HepG2 (cell line): ENCODE measurements at regions not wholly inside any gene's neighbourhood (a gene's known extent, or its start where the extent isn't known, plus 50 kb on each side); places are given as distances from the start of the nearest gene placed in this dataset.

Source experiments
- AGO1 ChIP-seq: fragments of 200-400 bp; formaldehyde crosslinking; IDR thresholded peaks from 2 replicates; pipeline ENCODE4 v1.6.1; 2017; ENCODE audit warnings: mild to moderate bottlenecking, low read depth, low read length, moderate library complexity; ENCODE audit not compliant: poor library complexity, severe bottlenecking
- ATF4 ChIP-seq, 2 experiments: fragments of 450-650 bp in 1 of 2; sonication (generic) in 1 of 2; formaldehyde crosslinking; IDR thresholded peaks; 2 replicates each; pipeline versions ENCODE4 v1.5.0 to v1.8.0; 2020 to 2022; ENCODE audit warnings: mild to moderate bottlenecking in 1 of 2, missing genetic modification reagents in 1 of 2
- CCAR2 ChIP-seq: fragments of 200-400 bp; formaldehyde crosslinking; optimal IDR thresholded peaks from 2 replicates; pipeline ENCODE3; 2018; ENCODE audit warnings: low read depth, mild to moderate bottlenecking, low read length, moderate library complexity
- DR1 ChIP-seq: sonication (generic); formaldehyde crosslinking; IDR thresholded peaks from 2 replicates; pipeline ENCODE4 v1.8.0; 2021; ENCODE audit warnings: mild to moderate bottlenecking, missing genetic modification reagents, inconsistent platforms
- FOXA3 ChIP-seq: IDR thresholded peaks from 2 replicates; pipeline ENCODE4 v1.6.1; 2016; ENCODE audit warnings: missing genetic modification reagents, missing compliant biosample characterization
- HNRNPL ChIP-seq: fragments of 200-400 bp; formaldehyde crosslinking; IDR thresholded peaks from 2 replicates; pipeline ENCODE4 v1.6.1; 2017; ENCODE audit warnings: mild to moderate bottlenecking, low read depth, low read length
- KLF9 ChIP-seq: IDR thresholded peaks from 2 replicates; pipeline ENCODE4 v1.6.1; 2016; ENCODE audit warnings: low read depth
- MYPOP ChIP-seq: sonication (generic); formaldehyde crosslinking; IDR thresholded peaks from 2 replicates; pipeline ENCODE4 v1.8.1; 2023; ENCODE audit warnings: mild to moderate bottlenecking, moderate library complexity, missing genetic modification reagents
- NBN ChIP-seq: fragments of 450-650 bp; conservative IDR thresholded peaks from 2 replicates; pipeline ENCODE4 v1.6.1; 2017
- NFE2 ChIP-seq: sonication (generic); formaldehyde crosslinking; IDR thresholded peaks from 2 replicates; pipeline ENCODE4 v1.4.0; 2020; ENCODE audit warnings: missing genetic modification reagents
- NFKBIZ ChIP-seq: IDR thresholded peaks from 2 replicates; pipeline ENCODE4 v1.6.1; 2018; ENCODE audit warnings: missing genetic modification reagents, missing compliant biosample characterization
- NR2F1 ChIP-seq, 2 experiments: fragments of 450-650 bp in 1 of 2; formaldehyde crosslinking in 1 of 2; IDR thresholded peaks; 2 replicates each; pipeline versions ENCODE4 v1.5.0 to v1.6.1; 2016 to 2020; ENCODE audit warnings: mild to moderate bottlenecking in 1 of 2, missing compliant biosample characterization in 1 of 2, missing genetic modification reagents in 1 of 2, moderate library complexity in 1 of 2
- SCMH1 ChIP-seq: sonication (generic); formaldehyde crosslinking; IDR thresholded peaks from 2 replicates; pipeline ENCODE4 v1.9.0; 2021; ENCODE audit warnings: missing genetic modification reagents, mild to moderate bottlenecking, borderline replicate concordance
- TCF7 ChIP-seq: sonication (generic); IDR thresholded peaks from 2 replicates; pipeline ENCODE4 v1.6.1; 2016; ENCODE audit warnings: antibody characterized with exemption, low read depth
- TOPORS ChIP-seq: sonication (generic); formaldehyde crosslinking; IDR thresholded peaks from 2 replicates; pipeline ENCODE4 v1.8.0; 2023; ENCODE audit warnings: mild to moderate bottlenecking, missing genetic modification reagents
- U2AF1 ChIP-seq: fragments of 200-400 bp; formaldehyde crosslinking; optimal IDR thresholded peaks from 2 replicates; pipeline ENCODE3; 2017; ENCODE audit warnings: mild to moderate bottlenecking, low read depth, low read length
- ZGPAT ChIP-seq: IDR thresholded peaks from 2 replicates; pipeline ENCODE4 v1.6.1; 2016; ENCODE audit warnings: mild to moderate bottlenecking
- ZNF138 ChIP-seq: sonication (generic); formaldehyde crosslinking; IDR thresholded peaks from 2 replicates; pipeline ENCODE4 v1.5.0; 2020; ENCODE audit warnings: mild to moderate bottlenecking, low read depth, missing genetic modification reagents
- ZNF160 ChIP-seq: sonication (generic); formaldehyde crosslinking; IDR thresholded peaks from 2 replicates; pipeline ENCODE4 v1.8.0; 2022; ENCODE audit warnings: mild to moderate bottlenecking, inconsistent platforms, missing genetic modification reagents
- ZNF224 ChIP-seq: sonication (generic); formaldehyde crosslinking; IDR thresholded peaks from 2 replicates; pipeline ENCODE4 v1.5.0; 2020; ENCODE audit warnings: mild to moderate bottlenecking, missing genetic modification reagents
- ZNF317 ChIP-seq: sonication (generic); formaldehyde crosslinking; IDR thresholded peaks from 2 replicates; pipeline ENCODE4 v1.5.0; 2020; ENCODE audit warnings: mild to moderate bottlenecking, missing genetic modification reagents
- ZNF331 ChIP-seq: sonication (generic); formaldehyde crosslinking; IDR thresholded peaks from 2 replicates; pipeline ENCODE4 v1.4.0; 2020; ENCODE audit warnings: missing genetic modification reagents
- ZNF382 ChIP-seq: sonication (generic); formaldehyde crosslinking; IDR thresholded peaks from 2 replicates; pipeline ENCODE4 v1.5.0; 2020; ENCODE audit warnings: missing genetic modification reagents, mild to moderate bottlenecking, borderline replicate concordance
- ZNF547 ChIP-seq: sonication (generic); formaldehyde crosslinking; IDR thresholded peaks from 2 replicates; pipeline ENCODE4 v1.5.1; 2020; ENCODE audit warnings: mild to moderate bottlenecking, missing genetic modification reagents
- ZNF558 ChIP-seq: sonication (generic); formaldehyde crosslinking; IDR thresholded peaks from 2 replicates; pipeline ENCODE4 v1.9.0; 2022; ENCODE audit warnings: mild to moderate bottlenecking, missing genetic modification reagents, borderline replicate concordance
- ZNF562 ChIP-seq: sonication (generic); formaldehyde crosslinking; IDR thresholded peaks from 2 replicates; pipeline ENCODE4 v1.8.0; 2022; ENCODE audit warnings: missing genetic modification reagents, borderline replicate concordance
- ZNF577 ChIP-seq: sonication (generic); formaldehyde crosslinking; IDR thresholded peaks from 2 replicates; pipeline ENCODE4 v1.4.0; 2020; ENCODE audit warnings: mild to moderate bottlenecking, low read depth, missing genetic modification reagents, borderline replicate concordance
- ZNF713 ChIP-seq: sonication (generic); formaldehyde crosslinking; IDR thresholded peaks from 2 replicates; pipeline ENCODE4 v1.4.0; 2020; ENCODE audit warnings: mild to moderate bottlenecking, missing genetic modification reagents
- ZNF772 ChIP-seq: sonication (generic); formaldehyde crosslinking; IDR thresholded peaks from 2 replicates; pipeline ENCODE4 v1.5.0; 2020; ENCODE audit warnings: mild to moderate bottlenecking, missing genetic modification reagents

DNA sequence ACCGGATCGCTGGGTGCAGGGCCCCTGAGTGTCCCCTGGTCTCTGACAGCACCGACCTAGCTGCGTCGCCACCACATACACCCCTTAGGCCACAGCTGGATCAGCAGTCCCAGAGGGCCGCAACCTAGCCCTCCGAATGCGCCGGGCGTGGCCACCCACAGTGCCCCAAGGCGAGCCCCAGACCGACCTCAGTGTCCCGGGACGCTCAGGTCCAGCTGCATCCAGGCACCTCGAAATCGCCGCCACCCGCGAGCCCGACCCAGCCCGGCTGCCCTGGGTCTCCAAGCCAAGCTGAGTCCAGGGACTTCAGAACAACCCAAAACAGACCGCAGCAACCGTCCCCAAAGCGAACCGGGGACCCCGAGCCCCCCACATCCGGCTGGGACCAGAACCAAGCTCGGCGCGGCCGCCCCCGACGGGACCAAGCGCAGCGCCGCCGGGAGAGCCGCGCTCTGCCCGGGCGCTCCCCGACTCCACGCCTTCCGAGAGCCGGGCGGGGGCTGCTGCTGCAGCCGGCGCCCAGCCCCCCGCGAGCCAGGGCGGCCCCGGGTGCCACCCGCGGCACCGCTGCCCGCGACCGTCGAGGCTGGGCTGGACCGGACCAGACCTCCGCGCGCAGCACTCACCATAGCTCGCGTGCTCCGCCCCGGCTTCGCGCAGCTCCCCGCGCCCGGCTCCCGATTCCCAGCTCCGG is 54.6 kb upstream of the ECE1 start (continued):
- TF ChIP-seq NR2F1 (CRISPR knock-in tag; IDR thresholded peaks at IDR 0.05), result no peak
- no peak for TF ChIP-seq ZNF558 (CRISPR knock-in tag)
- 0 out of 2 replicates have a peak, but pooled peaks have one; percentile 23 for TF ChIP-seq ZNF772 (CRISPR knock-in tag)
- no peak for TF ChIP-seq ZNF224
- no peak for TF ChIP-seq HNRNPL
- TF ChIP-seq NBN, result no peak
- no peak for TF ChIP-seq SCMH1 (CRISPR knock-in tag)
- no peak for TF ChIP-seq ZNF577 (CRISPR knock-in tag)
- TF ChIP-seq AGO1, result peak; percentile 16
- TF ChIP-seq ZGPAT (CRISPR knock-in tag), result no peak
- 0 out of 2 replicates have a peak, but pooled peaks have one; percentile 37 for TF ChIP-seq ZNF713 (CRISPR knock-in tag)
- TF ChIP-seq CCAR2, result no peak
- TF ChIP-seq U2AF1, result no peak
- no peak for TF ChIP-seq NFKBIZ (CRISPR knock-in tag)
- no peak for TF ChIP-seq TOPORS
- TF ChIP-seq ATF4 (CRISPR knock-in tag; IDR thresholded peaks at IDR 0.05), result no peak
- TF ChIP-seq ZNF160 (CRISPR knock-in tag), result no peak
- no peak for TF ChIP-seq ZNF317 (CRISPR knock-in tag)
- TF ChIP-seq MYPOP (CRISPR knock-in tag), result 0 out of 2 replicates have a peak, but pooled peaks have one; percentile 31
- TF ChIP-seq DR1 (CRISPR knock-in tag), result no peak
- no peak for TF ChIP-seq KLF9 (CRISPR knock-in tag)
- TF ChIP-seq ZNF138 (CRISPR knock-in tag), result peak; percentile 73
- no peak for TF ChIP-seq ZNF331
- no peak for TF ChIP-seq ZNF382 (CRISPR knock-in tag)
- no peak; the same call in 1 of the 2 replicates for TF ChIP-seq ZNF562 (CRISPR knock-in tag)
- no peak for TF ChIP-seq NFE2 (CRISPR knock-in tag)
- TF ChIP-seq FOXA3 (CRISPR knock-in tag), result no peak
- TF ChIP-seq TCF7, result no peak
- TF ChIP-seq ZNF547 (CRISPR knock-in tag), result no peak
